ENCODE measurements at regions not wholly inside any gene's neighbourhood (a gene's known extent, or its start where the extent isn't known, plus 50 kb on each side); places are given as distances from the start of the nearest gene placed in this dataset.

- TF ChIP-seq POLR2AphosphoS5 (IDR thresholded peaks at IDR 0.05; ENCODE audit: low read depth, low read length), result no peak
- no peak for TF ChIP-seq TAF1 (IDR thresholded peaks at IDR 0.05; ENCODE audit: low read depth, low read length)
- TF ChIP-seq POLR2A (IDR thresholded peaks at IDR 0.05; ENCODE audit: low read depth, low read length), result no peak
- TF ChIP-seq SPI1 (IDR thresholded peaks at IDR 0.05; ENCODE audit: low read depth, low read length), result no peak
These were observed 467.2 kb downstream of the TCERG1L start for GRCh38 chr10:130844310-130844709.
